ENCODE measurements at regions not wholly inside any gene's neighbourhood (a gene's known extent, or its start where the extent isn't known, plus 50 kb on each side); places are given as distances from the start of the nearest gene placed in this dataset.

DNA sequence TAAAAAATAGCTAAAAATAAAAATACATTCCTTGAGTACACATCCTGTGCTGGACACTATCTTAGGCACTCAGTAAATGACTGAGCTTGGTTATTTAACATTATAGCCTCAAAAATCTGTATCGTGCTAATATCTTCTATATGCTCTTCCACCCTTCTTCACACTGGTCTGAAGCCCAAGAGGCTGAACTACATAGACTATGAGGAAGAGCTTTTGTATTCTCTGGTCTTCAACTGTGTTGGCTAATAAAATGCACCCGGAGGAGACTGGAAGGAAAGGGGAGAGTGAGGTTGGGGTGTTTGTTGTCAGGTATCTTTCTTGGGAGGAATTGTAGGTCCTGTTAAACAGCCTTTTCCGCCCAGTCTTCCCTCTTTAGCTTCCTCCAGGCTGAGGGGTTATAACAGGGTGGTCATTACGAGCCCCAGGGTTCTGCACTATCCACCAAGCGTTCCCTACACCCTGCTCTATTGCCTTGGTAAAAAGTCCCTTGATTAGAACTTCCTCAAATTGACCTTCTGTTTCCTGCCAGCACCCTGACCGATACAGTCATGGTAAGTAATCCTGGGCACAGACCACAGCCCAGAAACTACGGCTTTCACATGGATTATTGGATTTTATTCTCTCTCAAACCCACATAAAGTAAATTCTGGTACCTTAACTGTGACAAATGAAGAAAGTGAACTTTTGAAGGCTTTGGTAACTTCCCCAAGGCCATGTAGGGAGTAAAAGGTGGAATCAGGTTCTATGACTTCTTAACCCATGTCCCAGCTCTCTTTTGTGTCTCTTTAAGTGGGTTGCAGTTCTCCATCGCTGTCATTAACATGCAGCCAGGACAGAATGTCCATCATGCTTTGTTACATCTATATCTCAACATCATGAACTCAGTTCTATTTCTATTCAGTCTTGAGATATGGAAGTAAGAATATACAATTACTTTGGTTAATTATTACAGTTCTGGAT, 71.3 kb downstream of the PTHLH start:
- no peak for TF ChIP-seq ZFX (IDR thresholded peaks at IDR 0.05; ENCODE audit: borderline replicate concordance)
- TF ChIP-seq, protein P1, sequence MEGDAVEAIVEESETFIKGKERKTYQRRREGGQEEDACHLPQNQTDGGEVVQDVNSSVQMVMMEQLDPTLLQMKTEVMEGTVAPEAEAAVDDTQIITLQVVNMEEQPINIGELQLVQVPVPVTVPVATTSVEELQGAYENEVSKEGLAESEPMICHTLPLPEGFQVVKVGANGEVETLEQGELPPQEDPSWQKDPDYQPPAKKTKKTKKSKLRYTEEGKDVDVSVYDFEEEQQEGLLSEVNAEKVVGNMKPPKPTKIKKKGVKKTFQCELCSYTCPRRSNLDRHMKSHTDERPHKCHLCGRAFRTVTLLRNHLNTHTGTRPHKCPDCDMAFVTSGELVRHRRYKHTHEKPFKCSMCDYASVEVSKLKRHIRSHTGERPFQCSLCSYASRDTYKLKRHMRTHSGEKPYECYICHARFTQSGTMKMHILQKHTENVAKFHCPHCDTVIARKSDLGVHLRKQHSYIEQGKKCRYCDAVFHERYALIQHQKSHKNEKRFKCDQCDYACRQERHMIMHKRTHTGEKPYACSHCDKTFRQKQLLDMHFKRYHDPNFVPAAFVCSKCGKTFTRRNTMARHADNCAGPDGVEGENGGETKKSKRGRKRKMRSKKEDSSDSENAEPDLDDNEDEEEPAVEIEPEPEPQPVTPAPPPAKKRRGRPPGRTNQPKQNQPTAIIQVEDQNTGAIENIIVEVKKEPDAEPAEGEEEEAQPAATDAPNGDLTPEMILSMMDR (IDR thresholded peaks at IDR 0.05), result no peak
- no peak overlapping the region for H3K27ac ChIP-seq

DNA sequence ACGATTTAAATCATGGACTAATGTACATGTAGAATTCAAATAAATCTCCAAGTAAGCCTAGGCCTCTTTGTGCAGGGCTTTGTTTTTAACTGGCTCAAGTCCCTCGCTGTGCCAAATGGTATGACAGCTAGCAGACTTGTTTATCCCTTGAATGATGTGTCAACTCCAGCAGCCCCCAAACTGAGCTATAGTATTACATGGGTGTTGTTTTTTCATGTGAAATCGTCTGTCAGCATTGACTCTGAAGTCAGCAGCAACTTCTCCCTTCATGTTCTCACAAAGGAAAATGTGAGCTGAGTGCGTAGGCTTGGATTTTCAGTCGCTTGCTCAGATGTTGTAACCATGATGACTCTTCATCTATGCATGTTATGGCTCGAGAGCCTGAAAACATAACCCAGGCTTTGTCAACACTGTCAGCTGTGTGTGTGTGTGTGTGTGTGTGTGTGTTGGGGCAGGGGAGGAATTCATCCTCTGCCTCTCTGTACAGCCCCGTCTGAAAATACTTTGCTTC, 73.3 kb downstream of the PTHLH start:
- H3K27ac ChIP-seq, result no peak overlapping the region
- no peak for TF ChIP-seq ZFX (IDR thresholded peaks at IDR 0.05; ENCODE audit: borderline replicate concordance)
- TF ChIP-seq, protein P1 (IDR thresholded peaks at IDR 0.05), result no peak

DNA sequence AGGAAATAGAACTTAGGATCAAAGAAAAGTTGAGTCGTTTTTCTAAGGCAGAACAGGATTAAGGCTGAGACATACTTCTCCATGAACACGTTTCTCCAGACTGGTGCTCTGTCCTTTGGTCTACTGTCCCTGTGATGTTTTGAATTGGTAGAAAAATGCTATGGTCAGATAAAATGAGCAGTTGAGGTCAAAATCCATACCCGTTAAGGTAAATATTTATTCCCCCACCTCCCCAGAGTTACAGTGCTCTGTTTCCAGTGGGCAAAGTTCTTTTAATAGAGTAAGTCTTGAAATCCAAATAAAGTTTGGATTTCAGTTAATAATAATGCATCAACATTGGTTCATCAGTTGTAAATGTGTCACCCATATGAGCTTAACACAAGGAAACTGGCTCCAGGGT, 74.5 kb downstream of the PTHLH start:
- TF ChIP-seq, protein P1 (IDR thresholded peaks at IDR 0.05), result no peak
- no peak for TF ChIP-seq ZFX (IDR thresholded peaks at IDR 0.05; ENCODE audit: borderline replicate concordance)
- H3K27ac ChIP-seq, result no peak overlapping the region

DNA sequence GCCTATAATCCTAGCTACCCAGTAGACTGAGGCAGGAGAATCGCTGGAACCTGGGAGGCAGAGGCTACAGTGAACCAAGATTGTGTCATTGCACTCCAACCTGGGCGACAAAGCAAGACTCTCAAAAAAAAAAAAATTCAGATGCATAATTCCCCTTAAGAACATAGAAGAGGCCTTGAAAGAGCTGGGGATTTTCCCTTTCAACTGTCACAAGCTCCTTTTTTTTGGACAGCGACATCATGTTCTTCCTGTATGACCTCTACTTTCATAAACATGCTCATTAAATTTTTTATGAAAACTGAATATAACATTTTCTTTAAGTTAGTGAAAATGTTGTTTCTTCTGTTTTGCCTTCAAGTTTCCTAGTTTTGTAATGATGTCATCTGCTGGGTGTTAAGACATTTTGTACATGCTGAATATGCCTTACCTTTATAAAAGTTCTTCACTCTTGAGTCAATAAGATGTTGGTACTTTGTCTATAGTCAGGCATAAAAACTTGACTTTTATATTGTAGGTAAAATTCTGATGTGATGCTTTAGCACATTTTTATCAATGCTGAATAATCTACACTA, 76.0 kb downstream of the PTHLH start:
- no peak overlapping the region for H3K27ac ChIP-seq
- TF ChIP-seq ZFX (IDR thresholded peaks at IDR 0.05; ENCODE audit: borderline replicate concordance), result no peak
- TF ChIP-seq, protein P1 (IDR thresholded peaks at IDR 0.05), result no peak

DNA sequence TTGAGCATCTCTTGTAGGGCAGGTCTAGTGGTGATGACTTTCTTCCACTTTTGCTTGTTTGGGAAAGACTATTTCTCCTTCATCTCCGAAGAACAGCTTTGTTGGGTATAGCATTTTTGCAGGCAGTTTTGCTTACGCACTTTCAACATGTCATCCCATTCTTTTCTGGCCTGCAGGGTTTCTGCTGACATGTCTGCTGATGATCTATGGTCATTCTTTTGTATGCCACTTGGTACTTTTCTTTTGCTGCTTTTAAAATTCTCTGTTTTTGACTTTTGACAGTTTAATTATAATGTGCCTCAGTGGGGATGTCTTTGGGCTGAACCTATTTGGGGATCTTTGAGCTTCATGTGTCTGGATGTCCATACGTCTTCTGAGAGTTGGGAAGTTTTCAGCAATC, 78.2 kb downstream of the PTHLH start:
- TF ChIP-seq, protein P1 (IDR thresholded peaks at IDR 0.05), result no peak
- no peak for TF ChIP-seq ZFX (IDR thresholded peaks at IDR 0.05; ENCODE audit: borderline replicate concordance)
- H3K27ac ChIP-seq, result no peak overlapping the region

DNA sequence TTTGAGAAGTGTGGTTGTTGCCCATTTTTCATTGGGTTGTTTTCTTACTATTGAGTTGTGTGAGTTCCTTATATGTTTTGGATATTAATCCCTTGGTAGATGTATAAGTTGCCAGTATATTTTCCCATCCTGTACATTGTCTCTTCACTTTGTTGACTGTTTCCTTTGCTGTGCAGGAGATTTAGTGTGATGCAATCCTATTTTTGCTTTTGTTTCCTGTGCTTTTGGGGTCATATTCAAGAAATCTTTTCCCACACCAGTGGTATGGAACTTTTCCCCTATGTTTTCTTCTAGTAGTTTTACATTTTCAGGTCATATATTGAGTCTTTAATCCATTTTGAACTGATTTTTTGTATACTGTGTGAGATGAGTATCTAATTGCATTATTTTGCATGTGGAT, 92.8 kb downstream of the PTHLH start:
- no peak overlapping the region for H3K27ac ChIP-seq
- TF ChIP-seq, protein P1 (IDR thresholded peaks at IDR 0.05), result no peak
- no peak for TF ChIP-seq ZFX (IDR thresholded peaks at IDR 0.05; ENCODE audit: borderline replicate concordance)

DNA sequence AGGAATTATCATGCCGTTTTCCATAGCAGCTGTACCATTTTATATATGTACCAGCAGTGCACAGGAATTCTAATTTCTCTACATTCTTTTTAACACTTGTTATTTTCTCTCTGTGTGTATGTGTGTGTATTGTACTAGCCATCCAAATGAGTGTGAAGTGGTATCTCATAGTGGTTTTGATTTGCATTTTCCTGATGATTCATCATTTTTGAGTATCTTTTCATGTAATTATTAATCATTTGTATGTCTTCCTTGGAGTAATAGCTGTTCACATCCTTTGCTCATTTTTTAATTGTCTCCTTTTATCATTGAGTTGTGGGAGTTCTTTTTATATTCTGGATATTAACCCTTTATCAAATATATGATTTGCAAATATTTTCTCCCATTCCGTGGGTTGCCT, 95.6 kb upstream of the MANSC4 start:
- H3K27ac ChIP-seq, result no peak overlapping the region
- no peak for TF ChIP-seq ZFX (IDR thresholded peaks at IDR 0.05; ENCODE audit: borderline replicate concordance)
- TF ChIP-seq, protein P1 (IDR thresholded peaks at IDR 0.05), result no peak

All from 22Rv1 (cell line).